NOMO-1 treated with dmso at 0.1 percent for 144 hours (cell line): ENCODE measurements at regions not wholly inside any gene's neighbourhood (a gene's known extent, or its start where the extent isn't known, plus 50 kb on each side); places are given as distances from the start of the nearest gene placed in this dataset.
"Not testable (repeated sequence)": the region's sequence is repeated elsewhere in the genome, so short reads cannot be mapped to it uniquely, and the experiment has no call there.

Source experiments
- DNase-seq: peaks from one replicate; lab custom pipeline; 2025; ENCODE audit not compliant: unreplicated experiment; lab: John Stamatoyannopoulos, UW

GRCh38 chr10:109114579-109114978 is 808.7 kb downstream of the XPNPEP1 start:
- DNase-seq = no peak

GRCh38 chr10:109106604-109107003 is 816.7 kb downstream of the XPNPEP1 start:
- no peak for DNase-seq

- DNase-seq = no peak
Measured at GRCh38 chr10:109105725-109106124, 817.6 kb downstream of the XPNPEP1 start.

GRCh38 chr10:109104806-109105205 is 818.5 kb downstream of the XPNPEP1 start:
- DNase-seq = no peak

GRCh38 chr10:109103278-109103677 is 820.0 kb downstream of the XPNPEP1 start:
- DNase-seq = no peak

- no peak for DNase-seq
Measured at GRCh38 chr10:109089779-109090178, 833.5 kb downstream of the XPNPEP1 start.

GRCh38 chr10:109071539-109071938 is 851.8 kb downstream of the XPNPEP1 start:
- no peak for DNase-seq

- no peak for DNase-seq
Measured at GRCh38 chr10:109070492-109070891, 852.8 kb downstream of the XPNPEP1 start.

GRCh38 chr10:109067031-109067430 is 856.3 kb downstream of the XPNPEP1 start:
- no peak for DNase-seq

- DNase-seq = no peak
Measured at GRCh38 chr10:109065821-109066220, 857.5 kb downstream of the XPNPEP1 start.

- DNase-seq = no peak
Measured at GRCh38 chr10:109062371-109062770, 860.9 kb downstream of the XPNPEP1 start.

GRCh38 chr10:109055243-109055642 is 868.1 kb downstream of the XPNPEP1 start:
- no peak for DNase-seq

GRCh38 chr10:109047856-109048255 is 875.5 kb downstream of the XPNPEP1 start:
- DNase-seq = no peak

- DNase-seq = not testable (repeated sequence)
Measured at GRCh38 chr10:109046427-109046826, 876.9 kb downstream of the XPNPEP1 start.

- no peak for DNase-seq
Measured at GRCh38 chr10:109040622-109041021, 882.7 kb downstream of the XPNPEP1 start.

GRCh38 chr10:109037978-109038377 is 885.3 kb downstream of the XPNPEP1 start:
- DNase-seq = no peak

- DNase-seq = no peak
Measured at GRCh38 chr10:109030581-109031210, 892.6 kb downstream of the XPNPEP1 start.

GRCh38 chr10:109029870-109030269 is 893.4 kb downstream of the XPNPEP1 start:
- DNase-seq = no peak

- no peak for DNase-seq
Measured at GRCh38 chr10:109027534-109028185, 895.7 kb downstream of the XPNPEP1 start.

GRCh38 chr10:109025172-109025571 is 898.1 kb downstream of the XPNPEP1 start:
- no peak for DNase-seq

- no peak for DNase-seq
Measured at GRCh38 chr10:109022417-109023049, 900.8 kb downstream of the XPNPEP1 start.

GRCh38 chr10:109019001-109019424 is 904.3 kb downstream of the XPNPEP1 start:
- DNase-seq = no peak
